Fibroblast of gingiva (primary cell): ENCODE measurements at regions not wholly inside any gene's neighbourhood (a gene's known extent, or its start where the extent isn't known, plus 50 kb on each side); places are given as distances from the start of the nearest gene placed in this dataset.

Experiments
- DNase-seq: peaks from one replicate; pipeline ENCODE4 v3.0.0-alpha.2; 2011; ENCODE audit warnings: low read depth

- DNase-seq = no peak
Measured at GRCh38 chr6:18672852-18673251, 285.7 kb downstream of the RNF144B start.

GRCh38 chr6:18674346-18674745, 287.2 kb downstream of the RNF144B start:
- no peak for DNase-seq

- no peak for DNase-seq
Measured at GRCh38 chr6:18675881-18676280, 288.7 kb downstream of the RNF144B start.

- no peak for DNase-seq
Measured at GRCh38 chr6:18676548-18676947, 289.4 kb downstream of the RNF144B start.

- no peak for DNase-seq
Measured at GRCh38 chr6:18680842-18681241, 293.7 kb downstream of the RNF144B start.

- peak; percentile 26 for DNase-seq
Measured at GRCh38 chr6:18681832-18682503, 294.8 kb downstream of the RNF144B start.

- DNase-seq = no peak
Measured at GRCh38 chr6:18684343-18684742, 297.2 kb downstream of the RNF144B start.

- DNase-seq = no peak
Measured at GRCh38 chr6:18692929-18693685, 306.0 kb downstream of the RNF144B start.

- DNase-seq = no peak
Measured at GRCh38 chr6:18693881-18694280, 306.7 kb downstream of the RNF144B start.

GRCh38 chr6:18703546-18703945, 316.4 kb downstream of the RNF144B start:
- DNase-seq = no peak

GRCh38 chr6:18707714-18708439, 320.7 kb downstream of the RNF144B start:
- DNase-seq = peak; percentile 1

- no peak for DNase-seq
Measured at GRCh38 chr6:18712595-18712994, 325.4 kb downstream of the RNF144B start.

- no peak for DNase-seq
Measured at GRCh38 chr6:18720075-18720474, 332.9 kb downstream of the RNF144B start.

GRCh38 chr6:18724056-18724455, 336.9 kb downstream of the RNF144B start:
- DNase-seq = no peak

GRCh38 chr6:18725449-18725848, 338.3 kb downstream of the RNF144B start:
- DNase-seq = no peak

- no peak for DNase-seq
Measured at GRCh38 chr6:18733921-18734550, 346.9 kb downstream of the RNF144B start.

- DNase-seq = peak; percentile 27
Measured at GRCh38 chr6:18741741-18742140, 354.6 kb downstream of the RNF144B start.

GRCh38 chr6:18742406-18742805, 355.3 kb downstream of the RNF144B start:
- DNase-seq = peak; percentile 70

GRCh38 chr6:18746727-18747126, 359.6 kb downstream of the RNF144B start:
- no peak for DNase-seq

- DNase-seq = no peak
Measured at GRCh38 chr6:18748314-18748713, 361.2 kb downstream of the RNF144B start.

GRCh38 chr6:18752278-18753068, 365.3 kb downstream of the RNF144B start:
- DNase-seq = no peak

- DNase-seq = no peak
Measured at GRCh38 chr6:18753076-18753475, 365.9 kb downstream of the RNF144B start.
